ENCODE measurements at regions not wholly inside any gene's neighbourhood (a gene's known extent, or its start where the extent isn't known, plus 50 kb on each side); places are given as distances from the start of the nearest gene placed in this dataset.
A peak's percentile ranks its signal among the peaks of the same experiment; 100 is the strongest.

DNA sequence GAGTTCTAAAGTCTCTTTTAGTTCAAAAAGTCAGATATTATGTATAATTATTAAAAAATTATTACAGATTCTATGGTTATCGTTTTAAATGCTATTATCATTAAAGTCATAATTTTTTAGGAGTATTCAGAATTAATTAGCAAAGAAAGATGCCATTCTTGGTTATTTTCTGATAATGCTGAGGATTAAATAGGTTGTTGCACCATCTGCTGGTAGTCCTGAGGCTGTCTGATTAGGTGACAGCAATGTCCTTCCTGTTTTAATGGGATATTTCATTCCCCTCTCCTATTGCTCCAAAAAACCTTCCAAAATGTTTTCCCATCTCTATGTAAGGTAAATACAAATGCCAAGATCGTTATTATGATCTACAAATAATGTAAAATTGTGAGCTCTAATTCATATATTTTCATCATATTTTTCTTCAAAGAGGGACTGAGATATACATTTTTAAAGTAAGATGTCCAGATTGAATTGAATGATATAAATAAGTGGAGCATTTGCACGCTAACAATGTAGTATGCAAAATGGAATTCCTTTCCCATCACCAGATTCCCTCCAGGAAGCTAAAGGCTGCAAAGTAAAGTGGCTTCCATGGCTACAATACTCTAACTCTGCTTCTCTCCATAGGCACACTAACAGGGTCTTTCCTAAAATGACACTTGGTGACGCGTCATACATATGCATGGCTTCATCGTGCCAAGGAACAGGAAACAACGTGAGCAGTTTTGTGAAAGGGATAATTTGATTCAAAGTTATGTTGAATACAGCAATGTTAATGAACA lies 58.8 kb upstream of the AKR1E2 start:
- TF ChIP-seq, protein P1, sequence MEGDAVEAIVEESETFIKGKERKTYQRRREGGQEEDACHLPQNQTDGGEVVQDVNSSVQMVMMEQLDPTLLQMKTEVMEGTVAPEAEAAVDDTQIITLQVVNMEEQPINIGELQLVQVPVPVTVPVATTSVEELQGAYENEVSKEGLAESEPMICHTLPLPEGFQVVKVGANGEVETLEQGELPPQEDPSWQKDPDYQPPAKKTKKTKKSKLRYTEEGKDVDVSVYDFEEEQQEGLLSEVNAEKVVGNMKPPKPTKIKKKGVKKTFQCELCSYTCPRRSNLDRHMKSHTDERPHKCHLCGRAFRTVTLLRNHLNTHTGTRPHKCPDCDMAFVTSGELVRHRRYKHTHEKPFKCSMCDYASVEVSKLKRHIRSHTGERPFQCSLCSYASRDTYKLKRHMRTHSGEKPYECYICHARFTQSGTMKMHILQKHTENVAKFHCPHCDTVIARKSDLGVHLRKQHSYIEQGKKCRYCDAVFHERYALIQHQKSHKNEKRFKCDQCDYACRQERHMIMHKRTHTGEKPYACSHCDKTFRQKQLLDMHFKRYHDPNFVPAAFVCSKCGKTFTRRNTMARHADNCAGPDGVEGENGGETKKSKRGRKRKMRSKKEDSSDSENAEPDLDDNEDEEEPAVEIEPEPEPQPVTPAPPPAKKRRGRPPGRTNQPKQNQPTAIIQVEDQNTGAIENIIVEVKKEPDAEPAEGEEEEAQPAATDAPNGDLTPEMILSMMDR (conservative IDR thresholded peaks at IDR 0.05; ENCODE audit: low read depth, low read length): peak; percentile 69
- no peak for TF ChIP-seq EZH2 (IDR thresholded peaks at IDR 0.05; ENCODE audit: low read length, unreplicated experiment)
- TF ChIP-seq EZH2phosphoT487 (IDR thresholded peaks at IDR 0.05; ENCODE audit: borderline replicate concordance, low read length): no peak

Data from PC-3 (cell line).